ENCODE measurements at regions not wholly inside any gene's neighbourhood (a gene's known extent, or its start where the extent isn't known, plus 50 kb on each side); places are given as distances from the start of the nearest gene placed in this dataset.

- no peak for TF ChIP-seq ZNF462 (CRISPR knock-in tag; IDR thresholded peaks at IDR 0.05)
Observed at GRCh38 chr2:150599889-150600288, 112.4 kb upstream of the RND3 start (continued).

GRCh38 chr2:150598383-150598782 lies 110.9 kb upstream of the RND3 start:
- H3K79me2 ChIP-seq (replicated peaks; ENCODE audit: insufficient read depth) = no peaks in the 10 kb centered on the region
- H3K4me1 ChIP-seq (ENCODE audit: insufficient read depth) = no peaks in the 10 kb centered on the region
- Mint-ChIP-seq H3K36me3 (ENCODE audit: low read depth) (peaks cover 2% of the 10 kb centered on the region; the same call in 1 of the 3 replicates), H3K4me3 (no peak overlapping the region), H3K27ac (no peak overlapping the region; the same call in 1 of the 2 replicates), H3K27me3 (ENCODE audit: insufficient read depth, low read depth, poor library complexity) (no peaks in the 10 kb centered on the region), H3K4me1 (peaks cover 9% of the 10 kb centered on the region), H3K9me3 (no peaks in the 10 kb centered on the region; the same call in 2 of the 3 replicates)
- TF ChIP-seq EZH2 (IDR thresholded peaks at IDR 0.05; ENCODE audit: low read depth, unreplicated experiment) (no peak), REST (IDR thresholded peaks at IDR 0.05; ENCODE audit: unreplicated experiment) (no peak), JUNB (IDR thresholded peaks at IDR 0.05; ENCODE audit: unreplicated experiment) (no peak), STAT1 (IDR thresholded peaks at IDR 0.05; ENCODE audit: unreplicated experiment) (no peak), ZNF462 (CRISPR knock-in tag; IDR thresholded peaks at IDR 0.05) (no peak), CREB1 (CRISPR knock-in tag; IDR thresholded peaks at IDR 0.05; ENCODE audit: low read depth) (no peak)
- 0 out of 2 replicates have a peak, but pooled peaks cover 5% of the 10 kb centered on the region for H3K9me2 ChIP-seq (ENCODE audit: insufficient read depth)
- no peak overlapping the region for H3K4me2 ChIP-seq
- ATAC-seq (no peak), DNase-seq (ENCODE audit: low spot score) (no peak)
- H3K27ac ChIP-seq (ENCODE audit: low read depth) = no peak overlapping the region
- H3F3A ChIP-seq (replicated peaks; ENCODE audit: low read depth) = no peaks in the 10 kb centered on the region
- H3K27me3 ChIP-seq (ENCODE audit: insufficient read depth) = no peaks in the 10 kb centered on the region
- H3K36me3 ChIP-seq (ENCODE audit: insufficient read depth) = no peaks in the 10 kb centered on the region
- H3K4me3 ChIP-seq = no peak overlapping the region
- H4K20me1 ChIP-seq (replicated peaks; ENCODE audit: insufficient read depth) = no peaks in the 10 kb centered on the region
- peak overlapping the region; percentile 80 for H2AFZ ChIP-seq

All from GM23338 (cell line).